GM12878 (cell line): ENCODE measurements at regions not wholly inside any gene's neighbourhood (a gene's known extent, or its start where the extent isn't known, plus 50 kb on each side); places are given as distances from the start of the nearest gene placed in this dataset.

Source experiments
- ATAC-seq: fragments of 200-7000 bp; cut with Tn5 transposase; 3 replicates; pipeline ENCODE4 v1.9.1; 2020; ENCODE audit warnings: mild to moderate bottlenecking, moderate library complexity
- BruUV-seq: library from RNA; stranded (reverse); fragments of 400-500 nt; replicated peaks from 2 replicates; lab custom pipeline; 2021; lab: Mats Ljungman, UMichigan
- CTCF ChIA-PET: fragments of 300-600 bp; sonication (Branson Sonifier 250); formaldehyde crosslinking; extraction: SDS; loops from one replicate; lab custom pipeline; 2021; ENCODE audit warnings: inconsistent platforms; lab: Yijun Ruan, JAX
- POLR2A ChIA-PET: fragments of 350-600 bp; formaldehyde crosslinking; extraction: SDS; loops from one replicate; lab custom pipeline; 2021; ENCODE audit warnings: inconsistent platforms; lab: Charles Lee
- RAD21 ChIA-PET: fragments of 300-600 bp; sonication (Branson Sonifier 250); formaldehyde crosslinking; loops from one replicate; lab custom pipeline; 2023; ENCODE audit warnings: antibody characterized with exemption; ENCODE audit not compliant: unreplicated experiment; lab: Charles Lee
- SMC1A ChIA-PET: fragments of 300-600 bp; sonication (Branson Sonifier 250); formaldehyde crosslinking; loops from one replicate; lab custom pipeline; 2023; ENCODE audit not compliant: unreplicated experiment, uncharacterized antibody; lab: Charles Lee
- DNase-seq: peaks from one replicate; pipeline ENCODE4 v3.0.0-alpha.2; 2011; ENCODE audit warnings: low read depth, low spot score
- FAIRE-seq: peaks from 3 replicates; lab custom pipeline; 2011; peaks lifted over from hg19 to GRCh38; lab: Jason Lieb, UNC
- H2AFZ ChIP-seq: 2 replicates; pipeline ENCODE4 v1.6.0; 2011; ENCODE audit warnings: low read depth, low read length, control low read depth; ENCODE audit not compliant: control insufficient read depth
- H3K27ac ChIP-seq: 2 replicates; pipeline ENCODE4 v1.5.1; 2011; ENCODE audit warnings: control low read depth; ENCODE audit not compliant: control insufficient read depth, insufficient read depth
- H3K27me3 ChIP-seq, 2 experiments: replicated peaks in 1 of 2; 2 replicates each; pipeline versions ENCODE4 v1.6.0 to v1.6.1; 2011; ENCODE audit warnings: low read length in 1 of 2; ENCODE audit not compliant: control insufficient read depth in 2 of 2, insufficient read depth in 2 of 2
- H3K36me3 ChIP-seq, 2 experiments: 2 replicates each; pipeline ENCODE4 v1.5.1; 2011; ENCODE audit warnings: low read length in 1 of 2; ENCODE audit not compliant: control insufficient read depth in 2 of 2, insufficient read depth in 2 of 2
- H3K4me1 ChIP-seq: 2 replicates; pipeline ENCODE4 v1.6.1; 2011; ENCODE audit warnings: mild to moderate bottlenecking, low read length, moderate library complexity, mixed read lengths; ENCODE audit not compliant: control insufficient read depth, insufficient read depth
- H3K4me2 ChIP-seq: 2 replicates; pipeline ENCODE4 v1.6.0; 2011; ENCODE audit warnings: control low read depth; ENCODE audit not compliant: control insufficient read depth, insufficient read depth
- H3K4me3 ChIP-seq: fragments of 200-600 bp; sonication (generic); 2 replicates; pipeline ENCODE4 v1.5.1; 2016
- H3K79me2 ChIP-seq: 2 replicates; pipeline ENCODE4 v1.6.0; 2011; ENCODE audit warnings: low read length; ENCODE audit not compliant: control insufficient read depth, insufficient read depth
- H3K9ac ChIP-seq: 2 replicates; pipeline ENCODE4 v1.8.0; 2011; ENCODE audit warnings: low read length, control low read depth, mixed read lengths; ENCODE audit not compliant: control insufficient read depth, insufficient read depth
- H3K9me3 ChIP-seq: replicated peaks from 3 replicates; pipeline ENCODE4 v1.5.1; 2011; ENCODE audit warnings: mild to moderate bottlenecking, low read length; ENCODE audit not compliant: control insufficient read depth, insufficient read depth
- H4K20me1 ChIP-seq: 2 replicates; pipeline ENCODE4 v1.6.0; 2011; ENCODE audit not compliant: control insufficient read depth, insufficient read depth
- BCL3 ChIP-seq: IDR thresholded peaks from 2 replicates; pipeline ENCODE4 v1.6.1; 2011; ENCODE audit warnings: borderline replicate concordance, low read depth, mild to moderate bottlenecking, moderate library complexity, low read length; ENCODE audit not compliant: insufficient read depth, poor library complexity, severe bottlenecking
- CBFB ChIP-seq: IDR thresholded peaks from 2 replicates; pipeline ENCODE4 v1.6.1; 2016; ENCODE audit warnings: antibody characterized with exemption, low read depth
- CHD2 ChIP-seq: IDR thresholded peaks from 2 replicates; pipeline ENCODE4 v1.6.1; 2011; ENCODE audit warnings: low read depth, low read length, improper control_type of control experiment, borderline replicate concordance
- CHD4 ChIP-seq: fragments of 200-600 bp; sonication (generic); IDR thresholded peaks from 2 replicates; pipeline ENCODE4 v1.6.1; 2016; ENCODE audit warnings: mild to moderate bottlenecking
- HCFC1 ChIP-seq: fragments of 150-350 bp; IDR thresholded peaks from 2 replicates; pipeline ENCODE4 v1.6.1; 2014; ENCODE audit warnings: low read length
- HDGF ChIP-seq: fragments of 450-650 bp; IDR thresholded peaks from 2 replicates; pipeline ENCODE4 v1.6.1; 2016; ENCODE audit warnings: antibody characterized with exemption
- IKZF1 ChIP-seq: fragments of 450-650 bp; conservative IDR thresholded peaks from 2 replicates; pipeline ENCODE4 v1.6.1; 2017; ENCODE audit warnings: antibody characterized with exemption, mild to moderate bottlenecking
- JUND ChIP-seq: IDR thresholded peaks from 2 replicates; pipeline ENCODE4 v1.6.1; 2012; ENCODE audit warnings: low read depth, mild to moderate bottlenecking, low read length, improper control_type of control experiment, moderate library complexity
- MTA3 ChIP-seq: IDR thresholded peaks from 2 replicates; pipeline ENCODE4 v1.6.1; 2012; ENCODE audit warnings: low read length, inconsistent platforms, borderline replicate concordance
- NFIC ChIP-seq: IDR thresholded peaks from 2 replicates; pipeline ENCODE4 v1.6.1; 2012; ENCODE audit warnings: low read depth, mild to moderate bottlenecking, inconsistent platforms, low read length, moderate library complexity
- PAX5 ChIP-seq: IDR thresholded peaks from 2 replicates; pipeline ENCODE4 v1.6.1; 2011; ENCODE audit warnings: low read depth, low read length, borderline replicate concordance
- POU2F2 ChIP-seq: IDR thresholded peaks from 3 replicates; pipeline ENCODE4 v1.6.1; 2011; ENCODE audit warnings: low read depth, mild to moderate bottlenecking, low read length, borderline replicate concordance
- SKIL ChIP-seq: fragments of 450-650 bp; IDR thresholded peaks from 2 replicates; pipeline ENCODE4 v1.6.1; 2017; ENCODE audit warnings: mild to moderate bottlenecking, low read depth, inconsistent platforms; ENCODE audit not compliant: poor library complexity, severe bottlenecking
- SMC3 ChIP-seq: IDR thresholded peaks from 2 replicates; pipeline ENCODE4 v1.6.1; 2011; ENCODE audit warnings: low read length, improper control_type of control experiment, borderline replicate concordance
- WGBS: methylation state at CpG from one replicate; pipeline ENCODE4 v1.1.6; 2016; ENCODE audit warnings: low lambda C conversion rate; ENCODE audit not compliant: insufficient replicate concordance, insufficient coverage; ENCODE audit errors: missing lambda C conversion rate; 5-methylcytosine and 5-hydroxymethylcytosine counted together
- in situ Hi-C: fragments of 300-500 bp; cut with MboI; formaldehyde crosslinking; loops from 9 replicates; pipeline ENCODE4 v1.14.3; 2018; ENCODE audit warnings: mixed read lengths
- intact Hi-C: fragments of 100-400 bp; cut with micrococcal nuclease; formaldehyde crosslinking; loops from one replicate; pipeline ENCODE4 v1.14.2; 2022; ENCODE audit not compliant: unreplicated experiment

- DNase-seq (no peak), FAIRE-seq (no peak), ATAC-seq (no peak)
- Histone ChIP-seq H3K27me3 (no peaks in the 10 kb centered on the region), H3K4me2 (no peak overlapping the region), H3K27ac (no peak overlapping the region), H3K9ac (no peak overlapping the region), H3K9me3 (no peaks in the 10 kb centered on the region; the same call in 2 of the 3 replicates), H3K79me2 (no peaks in the 10 kb centered on the region), H2AFZ (no peak overlapping the region), H3K36me3 (no peaks in the 10 kb centered on the region), H4K20me1 (no peaks in the 10 kb centered on the region), H3K4me1 (no peaks in the 10 kb centered on the region), H3K4me3 (no peak overlapping the region)
- in situ Hi-C loops: no loop called here
- ChIA-PET POLR2A (no interaction called here), SMC1A (interaction anchor here (1.1 kb wide), 1 partner anchor 23 kb away, joined by 3 read pairs; no protein-coding TSS in a partner anchor), RAD21 (interaction anchor here (0.9 kb wide), 1 partner anchor 14 kb away, joined by 3 read pairs; no protein-coding TSS in a partner anchor), CTCF (interaction anchor here (0.9 to 1.0 kb wide), 2 partner anchors 27 to 312 kb away, joined by 3 read pairs; no protein-coding TSS in a partner anchor)
- WGBS: 3% methylated on average over 2 of the region's 2 CpGs
- BruUV-seq: no TSS peak
- intact Hi-C loops: no loop called here
- no peak for TF ChIP-seq CHD4
- TF ChIP-seq PAX5: no peak
- TF ChIP-seq HCFC1: no peak
These were observed 256.2 kb upstream of the NPSR1 start for GRCh38 chr7:34401776-34402175.

- POLR2A ChIA-PET: no interaction called here
- ATAC-seq (no peak), FAIRE-seq (no peak), DNase-seq (no peak)
- BruUV-seq: no TSS peak
- no peaks in the 10 kb centered on the region for H4K20me1 ChIP-seq
- H3K79me2 ChIP-seq: no peaks in the 10 kb centered on the region
- intact Hi-C loops (no loop called here), in situ Hi-C loops (no loop called here)
- no peak overlapping the region for H3K4me3 ChIP-seq
- WGBS: 32% methylated on average over 5 of the region's 5 CpGs
- H3K9ac ChIP-seq: no peak overlapping the region
- RAD21 ChIA-PET: no interaction called here
- H3K27me3 ChIP-seq: no peaks in the 10 kb centered on the region
- SMC1A ChIA-PET: no interaction called here
- H3K27ac ChIP-seq: no peak overlapping the region
- no peak overlapping the region for H2AFZ ChIP-seq
- H3K4me1 ChIP-seq: no peaks in the 10 kb centered on the region
- H3K4me2 ChIP-seq: no peak overlapping the region
- CTCF ChIA-PET: no interaction called here
- H3K36me3 ChIP-seq: no peaks in the 10 kb centered on the region
- H3K9me3 ChIP-seq: no peaks in the 10 kb centered on the region
- no peak for TF ChIP-seq BCL3
- no peak for TF ChIP-seq CBFB
- TF ChIP-seq NFIC: no peak
- TF ChIP-seq CHD4: no peak
- no peak for TF ChIP-seq IKZF1
- TF ChIP-seq HDGF: no peak
- no peak for TF ChIP-seq SKIL
- no peak for TF ChIP-seq SMC3
- TF ChIP-seq PAX5: no peak
- TF ChIP-seq POU2F2: no peak
- no peak for TF ChIP-seq JUND
- TF ChIP-seq CHD2: no peak
- TF ChIP-seq MTA3: no peak
These were observed 251.0 kb upstream of the NPSR1 start for GRCh38 chr7:34406848-34407530.
